ENCODE measurements at regions not wholly inside any gene's neighbourhood (a gene's known extent, or its start where the extent isn't known, plus 50 kb on each side); places are given as distances from the start of the nearest gene placed in this dataset.

- no peak for TF ChIP-seq CBX3 (IDR thresholded peaks at IDR 0.05; ENCODE audit: borderline replicate concordance, low read depth)
- TF ChIP-seq SPI1 (IDR thresholded peaks at IDR 0.05; ENCODE audit: borderline replicate concordance, insufficient read depth, low read depth, low read length) = no peak
- TF ChIP-seq MYC (IDR thresholded peaks at IDR 0.05; ENCODE audit: insufficient read depth, insufficient read length, insufficient replicate concordance, low read length, severe bottlenecking) = no peak
- no peak for TF ChIP-seq ZSCAN29 (IDR thresholded peaks at IDR 0.05)
- Histone ChIP-seq H2AFZ (ENCODE audit: control insufficient read depth, low read depth, low read length) (no peak overlapping the region), H3K27me3 (replicated peaks in 1 of 2; ENCODE audit: control insufficient read depth in 2 of 2, insufficient read depth in 2 of 2, low read length in 1 of 2) (no peaks in the 10 kb centered on the region), H3K9me3 (replicated peaks; ENCODE audit: control insufficient read depth, insufficient read depth, low read length) (no peaks in the 10 kb centered on the region), H3K27ac (ENCODE audit: control insufficient read depth, insufficient read depth) (no peak overlapping the region), H3K4me3 (no peak overlapping the region), H4K20me1 (ENCODE audit: control insufficient read depth, insufficient read depth) (no peaks in the 10 kb centered on the region), H3K79me2 (ENCODE audit: control insufficient read depth, insufficient read depth, low read length) (no peaks in the 10 kb centered on the region), H3K4me1 (ENCODE audit: control insufficient read depth, insufficient read depth, low read length) (no peaks in the 10 kb centered on the region), H3K9ac (ENCODE audit: control insufficient read depth, insufficient read depth, low read length) (no peak overlapping the region), H3K36me3 (ENCODE audit: control insufficient read depth in 2 of 2, insufficient read depth in 2 of 2, low read length in 1 of 2) (no peaks in the 10 kb centered on the region), H3K4me2 (ENCODE audit: control insufficient read depth, insufficient read depth) (no peak overlapping the region)
- intact Hi-C loops (cut with micrococcal nuclease; ENCODE audit: unreplicated experiment) = no loop called here
- WGBS (ENCODE audit: insufficient coverage, insufficient replicate concordance, low lambda C conversion rate, missing lambda C conversion rate) = 62% methylated on average over 2 of the region's 2 CpGs
- ChIA-PET SMC1A (ENCODE audit: uncharacterized antibody, unreplicated experiment) (interaction anchor here (1.0 kb wide), 1 partner anchor 9 kb away, joined by 3 read pairs; no protein-coding TSS in a partner anchor), POLR2A (no interaction called here), RAD21 (ENCODE audit: unreplicated experiment) (no interaction called here), CTCF (interaction anchor here (0.7 to 1.4 kb wide), 3 partner anchors 15 to 580 kb away, joined by 3 read pairs; no protein-coding TSS in a partner anchor)
- BruUV-seq (replicated peaks) = no TSS peak
- in situ Hi-C loops (cut with MboI) = no loop called here
- no peak for DNase-seq (ENCODE audit: low read depth, low spot score)
- no peak for ATAC-seq
- FAIRE-seq = no peak
Measured at GRCh38 chr1:193513032-193513431, 326.6 kb upstream of the B3GALT2 start.

DNA sequence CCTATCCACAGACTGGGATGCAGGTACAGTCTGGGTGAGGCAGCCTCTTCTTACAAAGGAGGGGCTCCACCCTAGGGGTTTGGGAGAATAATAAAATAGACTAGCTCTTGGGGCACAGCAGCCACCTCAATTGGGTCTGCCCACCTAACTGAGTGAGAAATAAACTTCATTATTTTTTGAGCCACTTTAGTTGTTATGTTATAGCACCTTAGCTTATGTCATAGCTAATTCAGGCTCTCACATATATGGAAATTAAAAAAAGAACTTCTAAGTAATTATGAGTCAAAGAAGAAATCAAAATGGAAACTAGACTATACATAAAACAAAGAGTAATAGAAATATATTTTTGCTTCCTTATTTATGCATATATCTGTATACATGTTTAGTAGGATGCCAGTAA lies 318.5 kb upstream of the B3GALT2 start:
- no peak overlapping the region for H2AFZ ChIP-seq (ENCODE audit: control insufficient read depth, low read depth, low read length)
- no peaks in the 10 kb centered on the region; a peak in 2 of 4 replicates for H3K27me3 ChIP-seq (replicated peaks in 1 of 2; ENCODE audit: control insufficient read depth in 2 of 2, insufficient read depth in 2 of 2, low read length in 1 of 2)
- H3K4me1 ChIP-seq (ENCODE audit: control insufficient read depth, insufficient read depth, low read length) = no peaks in the 10 kb centered on the region
- no peak for ATAC-seq
- no peak for DNase-seq (ENCODE audit: low read depth, low spot score)
- ChIA-PET POLR2A (no interaction called here), RAD21 (ENCODE audit: unreplicated experiment) (no interaction called here), CTCF (no interaction called here), SMC1A (ENCODE audit: uncharacterized antibody, unreplicated experiment) (no interaction called here)
- no peaks in the 10 kb centered on the region for H3K36me3 ChIP-seq (ENCODE audit: control insufficient read depth in 2 of 2, insufficient read depth in 2 of 2, low read length in 1 of 2)
- in situ Hi-C loops (cut with MboI) (no loop called here), intact Hi-C loops (cut with micrococcal nuclease; ENCODE audit: unreplicated experiment) (no loop called here)
- no peak for FAIRE-seq
- no peaks in the 10 kb centered on the region for H4K20me1 ChIP-seq (ENCODE audit: control insufficient read depth, insufficient read depth)
- H3K4me2 ChIP-seq (ENCODE audit: control insufficient read depth, insufficient read depth) = no peak overlapping the region
- no peak overlapping the region for H3K9ac ChIP-seq (ENCODE audit: control insufficient read depth, insufficient read depth, low read length)
- TF ChIP-seq YBX1 (IDR thresholded peaks at IDR 0.05) = no peak
- no peak for TF ChIP-seq ZZZ3 (IDR thresholded peaks at IDR 0.05; ENCODE audit: control insufficient read depth, insufficient read length, low read depth)
- no TSS peak for BruUV-seq (replicated peaks)
- H3K4me3 ChIP-seq = no peak overlapping the region
- no peak overlapping the region for H3K27ac ChIP-seq (ENCODE audit: control insufficient read depth, insufficient read depth)
- no peaks in the 10 kb centered on the region for H3K9me3 ChIP-seq (replicated peaks; ENCODE audit: control insufficient read depth, insufficient read depth, low read length)
- no peaks in the 10 kb centered on the region for H3K79me2 ChIP-seq (ENCODE audit: control insufficient read depth, insufficient read depth, low read length)
